AG08396 (cell line): ENCODE measurements at regions not wholly inside any gene's neighbourhood (a gene's known extent, or its start where the extent isn't known, plus 50 kb on each side); places are given as distances from the start of the nearest gene placed in this dataset.

Source experiments
- DNase-seq: peaks from one replicate; pipeline ENCODE4 v3.0.0; 2012; ENCODE audit warnings: low spot score, mixed read lengths

DNA sequence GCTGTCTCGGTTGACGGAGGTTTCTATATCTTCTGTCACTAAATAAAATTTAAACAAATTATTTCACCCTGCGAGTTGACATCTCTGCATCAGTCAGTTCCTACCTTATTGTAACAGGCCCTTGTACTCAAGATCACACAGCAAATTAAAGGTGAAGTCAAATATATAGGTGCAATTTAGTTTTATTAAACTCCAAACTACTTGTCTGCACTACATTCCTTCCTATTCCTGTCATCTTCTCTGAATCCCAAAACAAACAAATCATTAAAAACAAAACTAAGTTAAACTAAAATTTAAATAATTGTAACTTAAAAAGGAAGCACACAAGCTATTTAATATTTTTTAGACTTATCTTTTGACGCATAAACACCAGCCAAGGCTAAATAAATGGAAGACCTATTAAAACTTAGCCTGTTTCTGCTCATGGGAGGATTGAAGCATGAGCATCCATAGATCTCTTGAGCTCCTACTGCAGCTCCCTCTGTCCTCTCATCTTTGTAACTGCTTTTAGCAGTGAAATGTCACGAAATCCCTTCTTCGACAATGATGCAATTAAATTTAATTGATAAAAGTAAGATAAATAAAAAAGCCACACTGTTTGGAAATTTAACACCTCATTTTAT lies 1152.3 kb upstream of the GJE1 start:
- no peak for DNase-seq

GRCh38 chr6:140979642-140980091 lies 1153.1 kb upstream of the GJE1 start:
- peak; percentile 48 for DNase-seq

GRCh38 chr6:140977403-140977802 lies 1155.3 kb upstream of the GJE1 start:
- no peak for DNase-seq

DNA sequence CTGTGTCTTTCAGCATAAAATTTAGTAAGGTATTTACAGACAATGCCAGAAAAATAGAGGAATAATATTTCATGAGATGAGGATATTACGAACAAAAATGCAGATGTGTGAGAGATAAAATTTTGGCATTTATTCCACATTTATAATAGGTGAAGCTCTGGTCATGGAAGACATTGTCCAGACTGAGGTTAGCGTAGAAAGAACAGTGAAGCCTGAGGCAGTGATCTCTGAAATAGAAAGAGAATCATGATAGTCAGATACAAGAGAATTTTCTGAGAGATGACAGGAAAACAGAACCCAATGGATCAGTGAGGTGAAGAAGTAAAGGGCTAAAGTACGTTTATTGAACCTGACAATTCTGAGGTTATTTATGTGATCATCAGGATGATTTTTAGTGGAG lies 1155.9 kb upstream of the GJE1 start:
- DNase-seq: no peak

- no peak for DNase-seq
Measured at GRCh38 chr6:140970485-140970884, 1162.2 kb upstream of the GJE1 start.

DNA sequence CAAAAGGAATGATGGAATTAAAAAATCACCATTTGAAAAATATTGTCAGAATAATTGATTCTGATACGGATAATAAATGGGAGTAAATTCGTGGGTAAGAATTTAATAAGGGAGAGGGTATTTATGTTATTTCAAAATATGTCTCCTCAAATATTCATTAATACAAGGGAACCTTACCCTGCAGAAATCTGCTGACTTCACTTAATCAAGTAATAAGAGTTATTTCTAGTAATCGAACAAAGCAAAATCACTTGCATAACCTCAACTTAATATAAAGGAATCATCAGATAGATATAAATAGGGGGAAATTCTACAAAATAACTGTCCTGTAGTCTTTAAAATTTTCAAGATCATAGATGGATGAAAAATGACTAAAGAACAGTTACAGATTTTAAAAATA lies 1164.7 kb upstream of the GJE1 start:
- DNase-seq: no peak

- DNase-seq: no peak
Measured at GRCh38 chr6:140966676-140967075, 1166.0 kb upstream of the GJE1 start.

DNA sequence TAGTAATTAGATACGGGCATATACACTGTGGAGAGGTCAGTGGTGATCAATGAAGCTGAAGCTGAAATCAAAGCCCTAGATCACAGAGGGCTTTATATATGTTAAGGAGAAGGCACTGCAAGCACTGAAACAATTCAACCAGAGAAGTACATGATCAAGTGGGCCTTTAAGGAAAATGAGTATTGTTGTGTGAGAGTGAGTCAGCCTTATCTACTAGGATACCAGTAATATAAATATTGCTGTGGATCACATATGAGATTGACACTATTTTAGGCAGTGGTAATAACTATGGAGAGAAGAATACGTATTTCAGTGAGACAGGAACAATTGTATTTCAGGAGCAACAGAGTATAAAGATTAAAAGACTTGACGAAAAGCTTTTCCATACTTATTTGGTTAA lies 1172.2 kb upstream of the GJE1 start:
- DNase-seq: no peak

- no peak for DNase-seq
Measured at GRCh38 chr6:140957386-140957785, 1175.3 kb upstream of the GJE1 start.

DNA sequence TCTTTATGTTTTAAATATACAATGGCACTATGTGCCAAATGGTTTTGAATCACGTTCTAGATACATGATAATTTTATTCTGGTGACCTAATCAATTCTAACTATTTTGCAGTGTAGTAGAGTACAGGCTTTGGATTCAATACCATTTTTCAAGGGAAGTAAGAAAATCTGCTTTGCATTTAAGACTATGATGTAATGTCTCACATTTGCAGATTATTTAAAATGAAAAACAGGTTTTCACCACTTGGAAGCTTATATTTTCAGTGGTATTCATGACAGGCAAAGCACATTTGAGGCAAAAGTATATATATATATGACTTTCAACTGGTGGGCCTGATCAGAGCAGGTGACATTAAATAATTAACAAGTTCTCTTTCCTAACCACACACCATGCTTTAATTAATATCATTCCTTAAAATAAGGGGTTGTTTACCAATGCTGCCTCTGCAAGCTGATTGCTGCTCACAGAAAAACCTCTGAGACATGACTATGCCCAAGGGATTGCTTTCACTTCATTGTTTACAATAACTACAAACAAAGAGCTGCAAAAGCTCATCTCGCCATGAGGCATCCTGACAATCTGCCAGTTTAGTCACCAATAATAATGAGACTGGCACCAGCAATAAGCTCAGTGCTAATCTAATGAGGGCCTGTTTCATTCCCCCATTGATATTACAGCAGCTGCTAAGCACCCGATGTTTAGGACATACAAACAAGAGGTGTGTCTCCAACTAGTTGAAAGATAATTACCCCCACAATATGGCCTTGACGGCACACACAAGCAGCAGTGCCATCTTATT lies 1176.0 kb upstream of the GJE1 start:
- peak; percentile 38 for DNase-seq

- DNase-seq: no peak
Measured at GRCh38 chr6:140940251-140940925, 1192.3 kb upstream of the GJE1 start.

DNA sequence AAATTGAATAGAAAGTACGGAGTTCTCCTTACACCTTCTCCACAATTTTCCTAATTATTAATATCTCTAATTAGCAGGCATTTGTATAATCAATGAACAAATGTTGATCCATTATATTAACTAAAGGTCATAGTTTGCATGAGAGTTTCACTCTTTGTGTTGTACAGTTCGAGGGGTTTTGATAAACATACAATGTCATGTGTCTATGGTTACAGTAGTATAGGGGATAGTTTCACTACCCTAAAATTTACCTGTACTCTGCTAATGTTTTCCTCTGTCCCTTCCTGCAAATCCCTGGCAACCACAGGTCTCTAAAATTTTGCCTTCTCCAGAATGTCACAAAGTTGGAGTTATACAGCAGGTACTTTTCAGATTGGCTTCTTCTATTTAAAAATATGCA lies 1199.8 kb upstream of the GJE1 start:
- no peak for DNase-seq

DNA sequence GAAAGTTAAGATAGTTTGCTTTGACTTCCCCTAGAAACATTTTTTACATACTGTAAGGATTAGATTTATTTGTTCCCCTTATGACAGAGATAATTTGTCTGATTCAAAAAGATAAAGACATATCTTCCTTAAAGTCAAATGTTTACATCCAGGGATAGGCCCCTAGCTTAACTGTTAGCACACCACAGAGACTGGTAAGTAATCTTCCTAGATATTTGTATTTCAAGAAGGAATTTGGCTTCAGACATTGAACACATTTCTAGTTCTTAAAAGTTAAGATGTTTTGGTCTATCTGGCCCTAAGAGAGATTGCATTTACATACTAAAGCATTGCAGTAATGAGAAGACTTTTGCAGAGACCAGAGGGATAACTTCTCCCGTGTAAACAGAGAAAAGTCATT lies 1201.1 kb upstream of the GJE1 start:
- no peak for DNase-seq

- DNase-seq: no peak
Measured at GRCh38 chr6:140929121-140929520, 1203.6 kb upstream of the GJE1 start.

GRCh38 chr6:140923048-140923447 lies 1209.7 kb upstream of the GJE1 start:
- DNase-seq: no peak

GRCh38 chr6:140921366-140922226 lies 1211.1 kb upstream of the GJE1 start:
- peak; percentile 36 for DNase-seq

DNA sequence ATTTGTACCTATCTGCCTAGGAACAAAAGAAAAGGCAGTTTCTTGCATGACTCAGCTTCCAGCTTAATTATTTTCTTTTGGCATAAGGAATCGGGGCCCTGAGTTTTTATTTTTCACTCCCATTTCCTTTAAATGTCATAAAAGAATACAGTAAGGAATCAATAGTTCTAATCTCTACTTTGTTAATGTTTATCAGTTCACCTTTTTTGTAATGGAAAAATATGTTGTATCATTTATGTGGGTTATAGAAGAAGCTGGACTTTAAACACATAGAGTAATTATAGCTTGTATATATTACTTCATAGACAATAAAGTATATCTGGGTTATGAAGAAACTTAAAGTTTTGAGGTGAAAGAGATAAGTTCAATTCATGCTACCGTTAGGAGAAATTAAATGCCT lies 1214.8 kb upstream of the GJE1 start:
- DNase-seq: no peak

DNA sequence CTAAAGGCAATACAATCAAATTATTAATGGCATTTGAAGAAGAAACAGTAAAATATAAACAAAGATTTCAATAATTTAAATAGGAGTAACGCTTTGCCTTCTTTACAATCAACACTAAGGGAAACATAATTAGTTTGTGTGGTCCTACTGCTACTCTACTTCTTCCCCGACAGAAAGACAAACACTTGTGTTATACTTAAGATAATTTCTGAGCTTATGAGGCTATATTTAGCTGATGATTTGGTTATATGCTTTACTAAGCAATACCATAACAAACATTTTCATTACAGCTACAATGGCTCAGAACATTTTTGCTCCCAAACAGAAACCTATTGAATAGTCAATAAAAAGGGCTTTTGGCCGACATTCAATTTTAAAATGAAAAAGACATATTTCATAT lies 1217.2 kb upstream of the GJE1 start:
- no peak for DNase-seq

DNA sequence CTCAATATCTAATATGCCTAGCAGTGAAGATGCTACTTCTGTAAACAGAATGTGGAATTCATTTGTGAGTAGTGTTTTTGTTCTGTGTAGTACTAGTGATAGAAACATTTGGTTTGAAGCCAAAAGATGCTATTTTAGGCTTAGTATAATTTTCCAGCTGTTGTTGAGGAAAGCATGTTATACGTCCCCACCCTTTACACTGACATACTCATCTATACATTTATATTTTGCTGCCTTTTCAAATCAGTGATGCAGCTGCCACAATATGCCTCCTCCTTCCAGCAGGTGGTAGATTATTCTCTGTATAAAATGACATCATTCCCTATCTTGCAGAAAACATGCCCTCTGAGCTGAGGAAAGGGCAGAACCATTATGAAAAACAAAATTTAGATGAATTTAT lies 1217.6 kb upstream of the GJE1 start:
- no peak for DNase-seq

- DNase-seq: no peak
Measured at GRCh38 chr6:140912686-140913085, 1220.0 kb upstream of the GJE1 start.

- DNase-seq: peak; percentile 4
Measured at GRCh38 chr6:140909625-140910024, 1223.1 kb upstream of the GJE1 start.

DNA sequence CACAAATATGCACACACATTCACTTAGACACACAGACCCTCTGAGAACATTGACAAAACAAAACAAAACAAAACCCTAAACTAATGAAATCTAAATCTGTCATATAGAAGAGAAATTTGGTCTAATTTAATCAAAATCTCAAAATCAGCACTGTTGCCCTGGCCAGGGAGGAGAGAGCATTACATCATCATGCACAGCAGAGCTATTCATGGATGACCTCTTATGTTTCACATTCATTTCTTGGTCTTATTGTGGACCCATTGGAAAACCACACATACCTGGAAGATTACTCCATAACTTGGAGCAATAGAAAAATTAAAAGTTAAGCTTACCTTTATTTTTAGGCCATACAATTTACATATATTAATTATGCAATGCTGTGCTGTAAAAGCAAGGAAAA lies 1223.6 kb upstream of the GJE1 start:
- DNase-seq: peak; percentile 20
